BE2C (cell line): ENCODE measurements at regions not wholly inside any gene's neighbourhood (a gene's known extent, or its start where the extent isn't known, plus 50 kb on each side); places are given as distances from the start of the nearest gene placed in this dataset.

Experiments used
- DNase-seq: peaks from one replicate; pipeline ENCODE4 v3.0.0-alpha.2; 2020
- H3K27me3 ChIP-seq: fragments of 250-450 bp; sonication (Bioruptor Pico); 2 replicates; pipeline ENCODE4 v1.5.1; 2020; ENCODE audit warnings: mild to moderate bottlenecking
- H3K36me3 ChIP-seq: fragments of 250-450 bp; sonication (Bioruptor Pico); 2 replicates; pipeline ENCODE4 v1.5.1; 2020; ENCODE audit warnings: mild to moderate bottlenecking
- H3K4me1 ChIP-seq: fragments of 250-450 bp; sonication (Bioruptor Pico); 2 replicates; pipeline ENCODE4 v1.5.1; 2020
- H3K4me3 ChIP-seq: 2 replicates; pipeline ENCODE4 v1.5.1; 2011; ENCODE audit warnings: low read depth, low read length
- H3K9me3 ChIP-seq: fragments of 250-450 bp; sonication (Bioruptor Pico); 2 replicates; pipeline ENCODE4 v1.5.1; 2020
- TF ChIP-seq, protein P1 (sequence below): IDR thresholded peaks from 2 replicates; pipeline ENCODE4 v1.5.1; 2012; ENCODE audit warnings: mild to moderate bottlenecking, low read depth, low read length

DNA sequence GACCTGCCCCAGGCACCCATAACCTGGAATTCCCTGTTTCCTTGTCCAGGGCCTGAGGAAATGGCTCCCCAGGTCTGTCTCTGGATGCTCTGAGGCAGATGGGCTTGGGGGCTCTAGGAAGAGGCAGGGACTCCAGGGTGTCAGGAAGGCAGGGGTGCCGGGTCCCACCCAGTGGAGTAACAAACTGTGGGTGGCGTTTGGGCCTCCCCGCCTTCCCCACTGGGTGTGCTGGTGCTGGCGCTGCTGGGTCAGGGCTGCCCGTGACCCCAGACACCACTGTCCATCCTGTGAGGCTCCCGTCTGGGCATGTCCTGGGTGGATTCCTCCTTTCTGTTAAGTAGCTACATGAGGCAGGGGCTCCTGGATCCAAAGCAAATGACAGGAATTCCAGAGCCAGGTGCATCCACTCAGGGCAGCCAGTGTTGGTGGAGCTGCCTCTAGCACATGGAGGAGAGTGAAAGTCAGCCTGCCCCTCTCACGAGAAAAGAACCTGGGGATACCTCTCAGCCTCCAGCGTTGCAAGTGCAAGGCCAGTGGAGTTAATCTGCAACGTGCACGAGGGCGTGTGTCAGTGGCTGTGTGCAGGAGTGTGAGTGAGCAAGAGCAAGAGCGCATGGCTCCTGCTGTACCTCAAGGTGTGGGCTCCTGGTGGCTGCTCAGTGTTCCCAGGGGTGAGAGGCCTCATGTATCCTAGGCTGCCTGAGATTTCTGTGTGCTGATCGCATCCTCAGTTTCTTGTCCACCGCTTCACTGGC is 403.1 kb downstream of the TMEM121 start:
- Histone ChIP-seq H3K36me3 (no peaks in the 10 kb centered on the region), H3K4me3 (no peak overlapping the region), H3K27me3 (peaks cover 2% of the 10 kb centered on the region; the same call in 1 of the 2 replicates), H3K4me1 (peaks cover 5% of the 10 kb centered on the region; the same call in 1 of the 2 replicates), H3K9me3 (no peaks in the 10 kb centered on the region; the same call in 1 of the 2 replicates)
- TF ChIP-seq, protein P1, sequence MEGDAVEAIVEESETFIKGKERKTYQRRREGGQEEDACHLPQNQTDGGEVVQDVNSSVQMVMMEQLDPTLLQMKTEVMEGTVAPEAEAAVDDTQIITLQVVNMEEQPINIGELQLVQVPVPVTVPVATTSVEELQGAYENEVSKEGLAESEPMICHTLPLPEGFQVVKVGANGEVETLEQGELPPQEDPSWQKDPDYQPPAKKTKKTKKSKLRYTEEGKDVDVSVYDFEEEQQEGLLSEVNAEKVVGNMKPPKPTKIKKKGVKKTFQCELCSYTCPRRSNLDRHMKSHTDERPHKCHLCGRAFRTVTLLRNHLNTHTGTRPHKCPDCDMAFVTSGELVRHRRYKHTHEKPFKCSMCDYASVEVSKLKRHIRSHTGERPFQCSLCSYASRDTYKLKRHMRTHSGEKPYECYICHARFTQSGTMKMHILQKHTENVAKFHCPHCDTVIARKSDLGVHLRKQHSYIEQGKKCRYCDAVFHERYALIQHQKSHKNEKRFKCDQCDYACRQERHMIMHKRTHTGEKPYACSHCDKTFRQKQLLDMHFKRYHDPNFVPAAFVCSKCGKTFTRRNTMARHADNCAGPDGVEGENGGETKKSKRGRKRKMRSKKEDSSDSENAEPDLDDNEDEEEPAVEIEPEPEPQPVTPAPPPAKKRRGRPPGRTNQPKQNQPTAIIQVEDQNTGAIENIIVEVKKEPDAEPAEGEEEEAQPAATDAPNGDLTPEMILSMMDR = no peak
- DNase-seq = no peak

DNA sequence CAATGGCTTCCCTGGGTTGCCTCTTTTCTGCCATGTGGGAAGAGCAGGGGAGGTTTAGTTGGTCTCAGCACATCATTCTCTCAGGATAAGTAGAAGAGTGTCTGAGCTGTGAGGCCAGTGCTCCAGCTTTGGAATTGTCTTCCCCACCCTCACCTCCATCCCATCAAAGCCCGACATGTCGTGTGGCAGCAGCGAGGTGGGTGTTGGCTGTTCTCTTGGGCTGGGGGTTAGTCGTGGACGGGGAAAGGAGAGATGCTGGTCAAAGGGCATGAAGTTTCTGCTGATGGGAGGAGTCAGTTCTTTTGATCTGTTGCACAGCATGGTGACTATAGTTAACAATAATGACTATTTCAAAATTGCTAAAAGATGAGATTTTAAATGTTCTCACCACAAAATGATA is 404.2 kb downstream of the TMEM121 start:
- peaks cover 4% of the 10 kb centered on the region; the same call in 1 of the 2 replicates for H3K9me3 ChIP-seq
- H3K4me1 ChIP-seq = peaks cover 5% of the 10 kb centered on the region; the same call in 1 of the 2 replicates
- no peak for DNase-seq
- H3K27me3 ChIP-seq = peaks cover 6% of the 10 kb centered on the region
- TF ChIP-seq, protein P1 = no peak
- H3K4me3 ChIP-seq = no peak overlapping the region
- no peaks in the 10 kb centered on the region for H3K36me3 ChIP-seq

DNA sequence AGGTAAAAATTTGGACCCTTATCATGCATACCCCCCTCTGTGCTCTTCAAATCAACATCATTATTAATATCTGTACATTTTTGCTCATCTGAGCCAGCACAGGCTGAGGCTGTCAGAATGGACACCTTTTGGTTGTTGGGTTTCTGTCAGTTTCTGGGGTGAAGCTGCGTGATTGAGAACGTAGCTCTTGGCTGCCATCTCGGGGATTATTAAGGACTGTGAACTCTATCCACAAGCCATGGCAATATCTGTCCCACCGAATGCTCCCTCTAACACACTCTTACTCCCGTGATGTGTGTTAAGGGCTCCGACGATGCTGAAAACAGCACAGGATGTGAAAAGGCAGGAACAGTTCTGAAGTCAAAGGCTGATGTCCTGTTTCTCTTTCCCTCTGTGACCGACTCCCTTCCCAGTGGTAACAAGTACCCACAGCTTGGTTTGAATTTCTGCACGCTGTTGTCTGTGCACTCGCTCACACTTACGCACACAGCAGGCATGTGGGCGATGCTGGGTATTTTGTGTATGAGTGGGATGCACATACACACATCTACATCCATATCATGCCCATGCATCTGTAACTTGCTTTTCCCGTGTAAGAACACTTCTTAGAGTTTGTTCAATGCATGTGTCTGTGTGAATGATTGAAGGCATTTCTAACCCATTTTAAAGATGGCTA is 405.6 kb downstream of the TMEM121 start:
- peak overlapping the region; percentile 4; the same call in 1 of the 2 replicates for H3K4me3 ChIP-seq

DNA sequence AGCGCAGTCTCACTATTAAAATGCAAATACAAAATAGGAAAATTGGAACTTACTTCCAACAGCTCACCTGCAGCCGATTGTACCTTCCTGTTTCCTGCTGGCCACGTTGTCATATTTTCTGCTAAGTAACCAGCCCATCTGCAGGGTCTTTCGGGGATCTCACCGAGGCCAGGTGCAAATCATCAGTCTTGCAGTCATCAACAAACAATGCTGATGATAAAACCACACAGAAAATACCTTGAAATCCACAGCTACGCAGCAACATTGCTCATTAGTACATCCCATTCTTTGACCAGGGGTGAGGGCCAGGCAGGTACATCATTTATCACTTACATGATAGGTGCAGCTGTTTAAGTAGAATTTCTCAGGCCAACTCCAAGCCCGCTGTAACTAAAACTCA is 406.9 kb downstream of the TMEM121 start:
- no peaks in the 10 kb centered on the region for H3K36me3 ChIP-seq
- peaks cover 6% of the 10 kb centered on the region for H3K27me3 ChIP-seq
- TF ChIP-seq, protein P1 = no peak
- H3K4me1 ChIP-seq = peaks cover 5% of the 10 kb centered on the region; the same call in 1 of the 2 replicates
- H3K9me3 ChIP-seq = peaks cover 4% of the 10 kb centered on the region; the same call in 1 of the 2 replicates
- no peak for DNase-seq
- no peak overlapping the region for H3K4me3 ChIP-seq

More for the DNA sequence above, 405.6 kb downstream of the TMEM121 start:
- Histone ChIP-seq H3K27me3 (peaks cover 6% of the 10 kb centered on the region), H3K4me1 (peaks cover 5% of the 10 kb centered on the region; the same call in 1 of the 2 replicates), H3K9me3 (peaks cover 4% of the 10 kb centered on the region; the same call in 1 of the 2 replicates), H3K36me3 (no peaks in the 10 kb centered on the region)
- DNase-seq = peak; percentile 55
- TF ChIP-seq, protein P1 = peak; percentile 76

DNA sequence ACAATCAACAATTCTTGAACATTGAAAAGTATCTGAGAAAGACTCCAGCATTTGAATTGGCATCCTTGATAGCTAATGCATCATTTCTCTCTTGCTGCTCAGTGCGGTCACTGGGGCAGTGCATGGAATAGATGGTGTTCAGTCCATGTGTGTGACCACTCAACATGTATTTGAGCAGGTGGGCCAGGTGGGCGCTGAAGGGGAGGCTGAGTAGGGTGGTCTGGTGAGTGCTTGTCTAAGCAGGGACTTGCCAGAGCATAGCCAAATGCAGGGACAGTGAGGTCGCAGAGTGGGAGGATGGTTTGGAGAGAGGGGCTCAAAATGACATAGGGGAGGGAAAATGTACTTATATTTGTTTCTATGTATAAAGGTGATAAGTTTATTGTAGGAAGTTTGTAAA is 409.0 kb downstream of the TMEM121 start:
- H3K4me1 ChIP-seq = peaks cover 5% of the 10 kb centered on the region; the same call in 1 of the 2 replicates
- H3K27me3 ChIP-seq = peaks cover 6% of the 10 kb centered on the region
- no peak overlapping the region for H3K4me3 ChIP-seq
- TF ChIP-seq, protein P1 = no peak
- no peak for DNase-seq
- no peaks in the 10 kb centered on the region for H3K36me3 ChIP-seq
- H3K9me3 ChIP-seq = peaks cover 4% of the 10 kb centered on the region; the same call in 1 of the 2 replicates
